Testis (tissue), 2 donors: ENCODE measurements at regions not wholly inside any gene's neighbourhood (a gene's known extent, or its start where the extent isn't known, plus 50 kb on each side); places are given as distances from the start of the nearest gene placed in this dataset.

Experiments used
- CTCF ChIP-seq, 3 experiments: fragments of 450-650 bp in 2 of 3; fragments of 200-600 bp in 1 of 3; sonication (generic) in 1 of 3; IDR thresholded peaks; one replicate each; pipeline ENCODE4 v1.5.1; 2016 to 2019; ENCODE audit warnings: antibody characterized with exemption in 3 of 3, mild to moderate bottlenecking in 2 of 3, moderate library complexity in 1 of 3
- POLR2A ChIP-seq: fragments of 450-650 bp; IDR thresholded peaks from one replicate; pipeline ENCODE4 v1.6.1; 2017; ENCODE audit warnings: antibody characterized with exemption, mild to moderate bottlenecking, moderate library complexity

GRCh38 chr3:170764017-170764416 is 106.0 kb downstream of the RPL22L1 start:
- TF ChIP-seq CTCF (IDR thresholded peaks at IDR 0.05) (no peak), POLR2A (no peak)
